ENCODE measurements at regions not wholly inside any gene's neighbourhood (a gene's known extent, or its start where the extent isn't known, plus 50 kb on each side); places are given as distances from the start of the nearest gene placed in this dataset.
A peak's percentile ranks its signal among the peaks of the same experiment; 100 is the strongest.
"Not testable (repeated sequence)": the region's sequence is repeated elsewhere in the genome, so short reads cannot be mapped to it uniquely, and the experiment has no call there.

- DNase-seq, result no peak
These were observed 1797.4 kb downstream of the NCAM2 start for GRCh38 chr21:22795644-22796043.

GRCh38 chr21:22796147-22796546 is 1797.9 kb downstream of the NCAM2 start:
- DNase-seq, result no peak

- DNase-seq, result no peak
These were observed 1805.9 kb downstream of the NCAM2 start for GRCh38 chr21:22804151-22804550.

- DNase-seq, result no peak
These were observed 1808.1 kb downstream of the NCAM2 start for GRCh38 chr21:22806278-22806677.

- no peak for DNase-seq
These were observed 1815.0 kb downstream of the NCAM2 start for GRCh38 chr21:22813201-22813600.

GRCh38 chr21:22818681-22819485 is 1820.7 kb downstream of the NCAM2 start:
- not testable (repeated sequence) for DNase-seq

GRCh38 chr21:22827422-22827821 is 1829.2 kb downstream of the NCAM2 start:
- no peak for DNase-seq

GRCh38 chr21:22842875-22843274 is 1844.7 kb downstream of the NCAM2 start:
- DNase-seq, result peak; percentile 75 to 77

- no peak for DNase-seq
These were observed 1857.4 kb downstream of the NCAM2 start for GRCh38 chr21:22855581-22855980.

GRCh38 chr21:22871692-22872091 is 1873.5 kb downstream of the NCAM2 start:
- no peak for DNase-seq

GRCh38 chr21:22880573-22880972 is 1882.4 kb downstream of the NCAM2 start:
- no peak for DNase-seq

GRCh38 chr21:22881131-22881530 is 1882.9 kb downstream of the NCAM2 start:
- no peak for DNase-seq

- no peak for DNase-seq
These were observed 1886.9 kb downstream of the NCAM2 start for GRCh38 chr21:22885079-22885478.

GRCh38 chr21:22885614-22886013 is 1887.4 kb downstream of the NCAM2 start:
- DNase-seq, result no peak

GRCh38 chr21:22889445-22889844 is 1891.2 kb downstream of the NCAM2 start:
- no peak for DNase-seq

- DNase-seq, result no peak
These were observed 1892.4 kb downstream of the NCAM2 start for GRCh38 chr21:22890656-22891055.

- DNase-seq, result no peak
These were observed 1893.8 kb downstream of the NCAM2 start for GRCh38 chr21:22892028-22892427.

GRCh38 chr21:22892740-22893139 is 1894.5 kb downstream of the NCAM2 start:
- DNase-seq, result no peak

GRCh38 chr21:22898051-22898665 is 1899.9 kb downstream of the NCAM2 start:
- no peak for DNase-seq

GRCh38 chr21:22900490-22900889 is 1902.3 kb downstream of the NCAM2 start:
- DNase-seq, result no peak

- no peak for DNase-seq
These were observed 1905.6 kb downstream of the NCAM2 start for GRCh38 chr21:22903851-22904250.

GRCh38 chr21:22904385-22904784 is 1906.2 kb downstream of the NCAM2 start:
- DNase-seq, result no peak

GRCh38 chr21:22925032-22925431 is 1926.8 kb downstream of the NCAM2 start:
- DNase-seq, result no peak

- DNase-seq, result no peak
These were observed 1929.3 kb downstream of the NCAM2 start for GRCh38 chr21:22927469-22927868.
